Activated T-cell treated with anti-CD3 and anti-CD28 coated beads, Interleukin-2, amount 50 U/mL, for 72 hours (primary cell): ENCODE measurements at regions not wholly inside any gene's neighbourhood (a gene's known extent, or its start where the extent isn't known, plus 50 kb on each side); places are given as distances from the start of the nearest gene placed in this dataset.

ENCODE experiments used
- ATAC-seq, 2 donors: fragments of 150-1000 bp; cut with Tn5 transposase; replicated peaks in 1 of 2; 2 replicates each; pipeline ENCODE4 v1.10.0; 2021; ENCODE audit warnings: moderate library complexity in 2 of 2, mild to moderate bottlenecking in 1 of 2
- DNase-seq, 2 donors: peaks; one replicate each; pipeline ENCODE4 v3.0.0; 2021 to 2022; ENCODE audit warnings: mixed read lengths in 1 of 2
- H3K27ac Mint-ChIP-seq: one replicate; pipeline ENCODE4 v1.8.0; 2022; ENCODE audit warnings: mild to moderate bottlenecking, moderate library complexity, mixed read lengths
- H3K27me3 Mint-ChIP-seq: one replicate; pipeline ENCODE4 v1.8.0; 2022; ENCODE audit warnings: low read depth, mixed read lengths
- H3K36me3 Mint-ChIP-seq, 2 donors: one replicate each; pipeline ENCODE4 v1.8.0; 2022; ENCODE audit warnings: mixed read lengths in 2 of 2, mild to moderate bottlenecking in 1 of 2; ENCODE audit not compliant: insufficient read depth in 2 of 2
- H3K4me1 Mint-ChIP-seq: one replicate; pipeline ENCODE4 v1.8.0; 2022; ENCODE audit warnings: low read depth, mixed read lengths
- H3K4me3 Mint-ChIP-seq, 2 donors: one replicate each; pipeline ENCODE4 v1.8.0; 2022; ENCODE audit warnings: mild to moderate bottlenecking in 2 of 2, mixed read lengths in 2 of 2, moderate library complexity in 2 of 2
- H3K9me3 Mint-ChIP-seq, 2 donors: one replicate each; pipeline ENCODE4 v1.8.0; 2022; ENCODE audit warnings: mixed read lengths in 2 of 2

DNA sequence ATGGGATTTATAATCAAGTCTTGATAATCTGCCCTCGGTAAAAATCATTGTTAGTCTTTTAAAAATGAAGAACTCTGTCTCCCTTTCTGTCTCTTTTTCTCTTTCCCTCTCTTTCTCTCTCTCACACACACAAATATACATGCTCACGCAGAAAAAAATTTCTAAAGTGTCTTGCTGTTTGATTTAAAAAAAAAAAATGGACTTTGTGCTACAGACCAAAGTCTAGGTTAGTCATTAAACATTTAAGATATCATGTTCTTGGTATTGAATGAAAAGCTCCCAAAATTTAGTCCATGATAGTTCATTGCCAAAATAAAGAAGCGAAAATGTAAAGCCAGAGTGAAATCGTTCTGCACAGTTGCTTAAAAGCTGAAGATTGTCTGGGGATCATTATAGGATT, 665.8 kb downstream of the SORCS1 start:
- H3K27me3 Mint-ChIP-seq = no peaks in the 10 kb centered on the region

DNA sequence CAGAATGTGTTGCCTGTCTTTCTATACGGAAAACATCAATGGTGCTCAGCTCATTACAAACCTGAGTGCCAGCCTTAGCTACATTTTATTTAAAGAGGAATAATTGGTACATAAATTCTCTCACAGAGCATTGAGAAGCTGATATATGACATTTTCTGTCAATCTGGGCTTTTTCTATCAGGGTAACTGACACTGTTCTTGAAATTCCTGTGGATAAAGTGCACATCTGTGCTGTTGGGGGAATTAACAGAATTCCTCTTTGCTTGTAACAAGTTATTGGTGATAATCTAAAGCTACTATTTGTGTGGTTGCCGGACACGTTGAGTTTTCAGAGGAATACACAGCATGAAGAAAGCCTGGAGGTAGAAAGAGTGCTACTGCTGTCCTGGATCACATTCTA, 668.6 kb downstream of the SORCS1 start:
- DNase-seq (no peak), ATAC-seq (no peak)
- Mint-ChIP-seq H3K27ac (no peak overlapping the region), H3K4me3 (no peak overlapping the region), H3K36me3 (no peaks in the 10 kb centered on the region), H3K9me3 (peaks cover 6 to 18% of the 10 kb centered on the region in 2 donors), H3K27me3 (no peaks in the 10 kb centered on the region), H3K4me1 (no peaks in the 10 kb centered on the region)

More for the DNA sequence above, 665.8 kb downstream of the SORCS1 start:
- ATAC-seq = no peak
- no peaks in the 10 kb centered on the region for H3K36me3 Mint-ChIP-seq
- peaks cover 8 to 13% of the 10 kb centered on the region in 2 donors for H3K9me3 Mint-ChIP-seq
- H3K27ac Mint-ChIP-seq = no peak overlapping the region
- DNase-seq = no peak
- H3K4me1 Mint-ChIP-seq = no peaks in the 10 kb centered on the region
- no peak overlapping the region for H3K4me3 Mint-ChIP-seq

GRCh38 chr10:106493751-106494150, 670.8 kb downstream of the SORCS1 start:
- ATAC-seq (no peak), DNase-seq (no peak)
- Mint-ChIP-seq H3K4me1 (no peaks in the 10 kb centered on the region), H3K9me3 (peaks cover 6 to 18% of the 10 kb centered on the region in 2 donors), H3K27me3 (no peaks in the 10 kb centered on the region), H3K4me3 (no peak overlapping the region), H3K36me3 (no peaks in the 10 kb centered on the region), H3K27ac (no peak overlapping the region)

GRCh38 chr10:106493226-106493625, 671.3 kb downstream of the SORCS1 start:
- H3K4me3 Mint-ChIP-seq = no peak overlapping the region
- no peaks in the 10 kb centered on the region for H3K36me3 Mint-ChIP-seq
- no peaks in the 10 kb centered on the region for H3K4me1 Mint-ChIP-seq
- peaks cover 6 to 14% of the 10 kb centered on the region in 2 donors for H3K9me3 Mint-ChIP-seq
- DNase-seq = no peak
- ATAC-seq = no peak
- no peak overlapping the region for H3K27ac Mint-ChIP-seq
- no peaks in the 10 kb centered on the region for H3K27me3 Mint-ChIP-seq

GRCh38 chr10:106487726-106488125, 676.8 kb downstream of the SORCS1 start:
- Mint-ChIP-seq H3K36me3 (no peaks in the 10 kb centered on the region), H3K27me3 (no peaks in the 10 kb centered on the region), H3K27ac (no peak overlapping the region), H3K9me3 (peaks cover 2 to 12% of the 10 kb centered on the region in 2 donors), H3K4me1 (no peaks in the 10 kb centered on the region), H3K4me3 (no peak overlapping the region)
- DNase-seq = no peak
- no peak for ATAC-seq

GRCh38 chr10:106481598-106482275, 682.8 kb downstream of the SORCS1 start:
- Mint-ChIP-seq H3K4me1 (no peaks in the 10 kb centered on the region), H3K4me3 (no peak overlapping the region), H3K9me3 (peaks cover 5 to 6% of the 10 kb centered on the region in 2 donors), H3K36me3 (no peaks in the 10 kb centered on the region), H3K27me3 (no peaks in the 10 kb centered on the region), H3K27ac (no peak overlapping the region)
- ATAC-seq (no peak), DNase-seq (no peak)

DNA sequence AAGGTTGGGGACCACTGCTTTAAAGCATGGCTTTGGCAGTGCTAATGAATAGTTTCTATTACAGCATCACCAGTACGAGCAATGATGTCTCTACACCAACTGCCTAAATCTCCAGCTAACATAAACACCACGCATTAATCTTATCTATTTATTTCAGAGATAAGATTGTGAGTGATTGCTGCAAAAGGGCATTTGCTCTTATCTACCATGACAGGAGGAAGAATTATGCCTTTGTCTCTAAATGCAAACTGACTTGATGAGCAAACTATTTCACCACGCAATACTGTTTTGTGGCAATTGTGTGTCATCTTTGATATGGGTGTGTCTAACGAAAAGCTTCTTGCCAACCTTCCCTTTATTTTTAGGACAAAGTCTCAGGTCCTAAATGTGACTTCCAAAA, 684.9 kb downstream of the SORCS1 start:
- ATAC-seq (no peak), DNase-seq (no peak)

DNA sequence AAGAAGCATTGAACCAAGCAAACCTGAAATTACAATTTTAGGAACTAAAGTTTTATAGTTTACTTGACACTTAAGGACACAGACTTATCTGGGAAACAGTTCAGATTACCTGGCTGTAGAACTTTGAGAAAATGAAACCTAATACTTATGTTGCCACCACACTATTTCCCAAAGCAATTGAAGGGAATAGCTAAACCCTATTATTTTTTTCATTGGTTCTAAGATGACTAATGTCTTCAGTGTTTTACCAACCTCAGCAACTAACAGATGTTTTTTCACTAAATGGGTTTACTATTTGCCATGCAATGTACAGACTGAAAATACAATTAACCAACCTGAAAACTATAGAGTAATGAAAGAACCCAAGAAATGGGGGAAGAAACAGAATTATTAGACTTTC, 689.6 kb downstream of the SORCS1 start:
- H3K27me3 Mint-ChIP-seq = no peaks in the 10 kb centered on the region
- H3K27ac Mint-ChIP-seq = no peak overlapping the region
- H3K4me3 Mint-ChIP-seq = no peak overlapping the region
- no peak for DNase-seq
- no peaks in the 10 kb centered on the region for H3K36me3 Mint-ChIP-seq
- peaks cover 6 to 7% of the 10 kb centered on the region in 2 donors for H3K9me3 Mint-ChIP-seq
- H3K4me1 Mint-ChIP-seq = no peaks in the 10 kb centered on the region
- ATAC-seq = no peak

More for the DNA sequence above, 684.9 kb downstream of the SORCS1 start:
- H3K27ac Mint-ChIP-seq = no peak overlapping the region
- no peaks in the 10 kb centered on the region for H3K36me3 Mint-ChIP-seq
- no peak overlapping the region for H3K4me3 Mint-ChIP-seq
- H3K27me3 Mint-ChIP-seq = no peaks in the 10 kb centered on the region
- H3K9me3 Mint-ChIP-seq = peaks cover 3 to 6% of the 10 kb centered on the region in 2 donors
- H3K4me1 Mint-ChIP-seq = no peaks in the 10 kb centered on the region

- H3K9me3 Mint-ChIP-seq = peaks cover 10 to 12% of the 10 kb centered on the region in 2 donors
- no peaks in the 10 kb centered on the region for H3K36me3 Mint-ChIP-seq
- no peak for ATAC-seq
- H3K27me3 Mint-ChIP-seq = no peaks in the 10 kb centered on the region
- no peak for DNase-seq
- H3K4me3 Mint-ChIP-seq = no peak overlapping the region
- no peaks in the 10 kb centered on the region for H3K4me1 Mint-ChIP-seq
- no peak overlapping the region for H3K27ac Mint-ChIP-seq
These were observed 691.3 kb downstream of the SORCS1 start for GRCh38 chr10:106473129-106473685.

GRCh38 chr10:106467506-106467905, 697.0 kb downstream of the SORCS1 start:
- no peaks in the 10 kb centered on the region for H3K27me3 Mint-ChIP-seq

DNA sequence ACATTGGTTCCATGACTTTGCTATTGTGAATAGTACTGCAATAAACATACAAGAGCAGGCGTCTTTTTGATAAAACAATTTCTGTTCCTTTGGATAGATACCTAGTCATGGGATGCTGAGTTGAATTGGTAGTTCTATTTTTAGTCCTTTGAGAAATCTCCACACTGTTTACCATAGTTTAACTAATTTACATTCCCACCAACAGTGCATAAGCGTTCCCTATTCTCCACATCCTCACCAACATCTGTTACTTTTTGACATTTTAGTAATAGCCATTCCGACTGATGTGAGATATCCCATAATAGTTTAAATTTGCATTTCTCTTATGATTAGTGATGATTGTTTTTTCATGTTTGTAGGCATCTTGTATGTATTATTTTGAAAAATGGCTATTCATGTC, 707.0 kb downstream of the SORCS1 start:
- Mint-ChIP-seq H3K4me1 (no peaks in the 10 kb centered on the region), H3K27ac (no peak overlapping the region), H3K9me3 (peaks cover 5 to 6% of the 10 kb centered on the region in 2 donors), H3K36me3 (no peaks in the 10 kb centered on the region), H3K27me3 (no peaks in the 10 kb centered on the region), H3K4me3 (no peak overlapping the region)
- DNase-seq (no peak), ATAC-seq (no peak)

More at GRCh38 chr10:106467506-106467905, 697.0 kb downstream of the SORCS1 start:
- ATAC-seq = no peak
- no peak for DNase-seq
- Mint-ChIP-seq H3K36me3 (no peaks in the 10 kb centered on the region), H3K27ac (no peak overlapping the region), H3K4me1 (no peaks in the 10 kb centered on the region), H3K9me3 (peaks cover 16 to 23% of the 10 kb centered on the region in 2 donors), H3K4me3 (no peak overlapping the region)

- Mint-ChIP-seq H3K36me3 (no peaks in the 10 kb centered on the region), H3K27ac (no peak overlapping the region), H3K27me3 (no peaks in the 10 kb centered on the region), H3K4me3 (no peak overlapping the region), H3K4me1 (no peaks in the 10 kb centered on the region), H3K9me3 (peaks cover 3 to 6% of the 10 kb centered on the region in 2 donors)
- DNase-seq (no peak), ATAC-seq (no peak)
These were observed 710.3 kb downstream of the SORCS1 start for GRCh38 chr10:106454233-106454632.

GRCh38 chr10:106450966-106451365, 713.5 kb downstream of the SORCS1 start:
- no peaks in the 10 kb centered on the region for H3K4me1 Mint-ChIP-seq
- H3K27me3 Mint-ChIP-seq = no peaks in the 10 kb centered on the region
- no peak for ATAC-seq
- peaks cover 8 to 14% of the 10 kb centered on the region in 2 donors for H3K9me3 Mint-ChIP-seq
- H3K27ac Mint-ChIP-seq = no peak overlapping the region
- no peak for DNase-seq
- H3K4me3 Mint-ChIP-seq = no peak overlapping the region
- peaks cover 0 to 2% of the 10 kb centered on the region in 2 donors for H3K36me3 Mint-ChIP-seq

GRCh38 chr10:106446920-106447319, 717.6 kb downstream of the SORCS1 start:
- Mint-ChIP-seq H3K36me3 (peaks cover 0 to 2% of the 10 kb centered on the region in 2 donors), H3K27me3 (no peaks in the 10 kb centered on the region), H3K4me3 (no peak overlapping the region), H3K27ac (no peak overlapping the region), H3K4me1 (no peaks in the 10 kb centered on the region), H3K9me3 (peaks cover 14 to 15% of the 10 kb centered on the region in 2 donors)
- no peak for DNase-seq
- no peak for ATAC-seq
